Endodermal cell (in vitro differentiated cells): ENCODE measurements at regions not wholly inside any gene's neighbourhood (a gene's known extent, or its start where the extent isn't known, plus 50 kb on each side); places are given as distances from the start of the nearest gene placed in this dataset.

Experiments
- DNase-seq: peaks from one replicate; pipeline ENCODE4 v3.0.0-alpha.2; 2017
- H3K27ac ChIP-seq: 2 replicates; pipeline ENCODE4 v1.5.1; 2013; ENCODE audit warnings: mild to moderate bottlenecking, low read depth, low read length, moderate library complexity
- H3K27me3 ChIP-seq: 2 replicates; pipeline ENCODE4 v1.6.1; 2013; ENCODE audit warnings: mild to moderate bottlenecking, low read length, moderate library complexity; ENCODE audit not compliant: insufficient read depth, control insufficient read depth, poor library complexity, severe bottlenecking
- H3K36me3 ChIP-seq: 2 replicates; pipeline ENCODE4 v1.7.0; 2013; ENCODE audit warnings: mild to moderate bottlenecking, low read length, moderate library complexity; ENCODE audit not compliant: control insufficient read depth, insufficient read depth
- H3K4me1 ChIP-seq: one replicate; pipeline ENCODE4 v1.7.0; 2013; ENCODE audit warnings: low read length; ENCODE audit not compliant: control insufficient read depth, insufficient read depth
- H3K4me3 ChIP-seq: 2 replicates; pipeline ENCODE4 v1.5.1; 2013; ENCODE audit warnings: mild to moderate bottlenecking, low read length, moderate library complexity
- H3K9ac ChIP-seq: 2 replicates; pipeline ENCODE4 v1.6.1; 2013; ENCODE audit warnings: mild to moderate bottlenecking, low read length, moderate library complexity; ENCODE audit not compliant: poor library complexity, severe bottlenecking; ENCODE audit errors: extremely low read depth
- H3K9me3 ChIP-seq: 2 replicates; pipeline ENCODE4 v1.6.1; 2013; ENCODE audit warnings: mild to moderate bottlenecking, low read length, moderate library complexity; ENCODE audit not compliant: control insufficient read depth
- H3K27ac Mint-ChIP-seq: 2 replicates; pipeline ENCODE4 v1.8.0; 2020; ENCODE audit warnings: mixed read lengths
- H3K27me3 Mint-ChIP-seq: 2 replicates; pipeline ENCODE4 v1.8.0; 2021; ENCODE audit warnings: mild to moderate bottlenecking, mixed read lengths; ENCODE audit not compliant: insufficient read depth
- H3K36me3 Mint-ChIP-seq: 2 replicates; pipeline ENCODE4 v1.8.0; 2020; ENCODE audit warnings: low read depth, mixed read lengths
- H3K4me1 Mint-ChIP-seq: 2 replicates; pipeline ENCODE4 v1.8.0; 2020; ENCODE audit warnings: mixed read lengths
- H3K4me3 Mint-ChIP-seq: 2 replicates; pipeline ENCODE4 v1.8.0; 2020; ENCODE audit warnings: mild to moderate bottlenecking, moderate library complexity, mixed read lengths
- H3K9me3 Mint-ChIP-seq: 2 replicates; pipeline ENCODE4 v1.8.0; 2020; ENCODE audit warnings: mild to moderate bottlenecking, mixed read lengths
- WGBS, 2 experiments: methylation state at CpG; one replicate each; pipeline versions ENCODE4 v1.1.5 to v1.1.7; 2013; ENCODE audit warnings: missing lambda C conversion rate in 2 of 2, mixed read lengths in 1 of 2; ENCODE audit not compliant: insufficient coverage in 1 of 2, insufficient read length in 1 of 2; 5-methylcytosine and 5-hydroxymethylcytosine counted together
- TF ChIP-seq, protein P1 (sequence below): fragments of 200-600 bp; sonication (generic); conservative IDR thresholded peaks from 2 replicates; pipeline ENCODE4 v1.5.0; 2021; ENCODE audit warnings: antibody characterized with exemption, mild to moderate bottlenecking

DNA sequence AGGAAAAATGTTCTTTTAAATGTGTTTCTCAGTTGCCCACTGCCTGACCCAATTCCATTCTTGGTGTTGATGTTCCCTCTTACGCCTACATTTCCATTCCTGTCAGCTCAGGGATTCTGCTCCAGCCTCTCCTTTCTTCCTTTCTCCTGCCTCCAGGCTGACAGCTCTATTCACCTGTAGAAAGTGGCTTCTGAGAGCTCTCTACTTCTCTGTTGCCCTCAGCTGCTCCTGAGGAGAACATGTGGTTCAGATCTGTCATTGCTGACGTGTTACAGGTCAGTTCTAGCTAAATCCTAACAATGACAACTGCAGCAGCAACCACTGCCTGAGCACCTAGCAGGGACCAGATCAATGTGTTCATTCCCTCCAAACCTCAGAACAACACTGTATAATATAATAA is 144.9 kb upstream of the PLAAT1 start:
- H3K27ac Mint-ChIP-seq = no peak overlapping the region
- no peak overlapping the region for H3K27ac ChIP-seq
- peaks cover 12% of the 10 kb centered on the region for H3K9me3 Mint-ChIP-seq

DNA sequence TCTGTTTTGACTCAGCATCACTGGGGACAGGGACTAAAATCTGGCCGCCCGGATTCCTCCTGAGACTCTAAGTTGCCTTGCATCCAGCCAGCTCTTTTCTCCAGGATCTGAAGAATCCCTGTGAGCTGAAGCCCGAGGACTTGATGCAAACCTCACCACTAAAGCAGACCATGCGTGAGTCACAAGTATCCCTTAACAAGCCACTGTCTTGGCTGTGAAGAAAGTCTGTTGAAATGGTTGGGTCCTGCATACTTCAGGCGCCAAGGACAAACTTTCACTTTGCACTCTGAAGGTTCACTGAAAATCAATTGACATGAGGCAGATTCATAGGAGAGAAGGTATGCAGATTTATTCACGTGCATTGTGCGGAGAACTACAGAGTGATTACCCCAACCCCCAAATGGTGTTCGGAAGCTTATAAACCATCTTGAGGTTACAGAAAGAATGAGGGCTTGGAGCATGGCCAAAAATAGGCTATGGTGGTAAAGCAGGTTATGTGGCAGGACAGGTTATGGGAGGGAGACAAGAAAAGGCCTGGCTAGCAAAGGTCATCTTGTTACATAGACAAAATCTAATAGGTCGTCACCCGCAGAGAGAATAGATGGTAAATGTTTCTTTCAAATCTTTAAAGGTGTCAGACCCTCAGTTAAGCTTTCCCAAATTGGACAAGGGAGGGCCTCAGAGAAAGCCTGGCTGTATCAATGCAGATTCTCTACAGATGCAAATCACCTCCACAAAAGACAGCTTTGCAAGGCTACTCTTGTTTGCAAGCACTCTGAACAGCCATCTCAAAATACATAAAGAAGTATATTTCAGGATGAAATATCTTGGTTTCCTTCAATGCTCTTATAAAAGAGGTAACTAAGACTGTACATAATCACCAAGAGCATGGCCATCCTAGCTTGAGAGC is 126.3 kb upstream of the PLAAT1 start:
- Mint-ChIP-seq H3K36me3 (no peaks in the 10 kb centered on the region), H3K9me3 (peaks cover 12% of the 10 kb centered on the region), H3K27me3 (no peaks in the 10 kb centered on the region), H3K27ac (no peak overlapping the region), H3K4me1 (peaks cover 20% of the 10 kb centered on the region), H3K4me3 (no peak overlapping the region)
- H3K4me3 ChIP-seq = no peak overlapping the region
- H3K27me3 ChIP-seq = no peaks in the 10 kb centered on the region
- TF ChIP-seq, protein P1, sequence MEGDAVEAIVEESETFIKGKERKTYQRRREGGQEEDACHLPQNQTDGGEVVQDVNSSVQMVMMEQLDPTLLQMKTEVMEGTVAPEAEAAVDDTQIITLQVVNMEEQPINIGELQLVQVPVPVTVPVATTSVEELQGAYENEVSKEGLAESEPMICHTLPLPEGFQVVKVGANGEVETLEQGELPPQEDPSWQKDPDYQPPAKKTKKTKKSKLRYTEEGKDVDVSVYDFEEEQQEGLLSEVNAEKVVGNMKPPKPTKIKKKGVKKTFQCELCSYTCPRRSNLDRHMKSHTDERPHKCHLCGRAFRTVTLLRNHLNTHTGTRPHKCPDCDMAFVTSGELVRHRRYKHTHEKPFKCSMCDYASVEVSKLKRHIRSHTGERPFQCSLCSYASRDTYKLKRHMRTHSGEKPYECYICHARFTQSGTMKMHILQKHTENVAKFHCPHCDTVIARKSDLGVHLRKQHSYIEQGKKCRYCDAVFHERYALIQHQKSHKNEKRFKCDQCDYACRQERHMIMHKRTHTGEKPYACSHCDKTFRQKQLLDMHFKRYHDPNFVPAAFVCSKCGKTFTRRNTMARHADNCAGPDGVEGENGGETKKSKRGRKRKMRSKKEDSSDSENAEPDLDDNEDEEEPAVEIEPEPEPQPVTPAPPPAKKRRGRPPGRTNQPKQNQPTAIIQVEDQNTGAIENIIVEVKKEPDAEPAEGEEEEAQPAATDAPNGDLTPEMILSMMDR = no peak
- no peak overlapping the region for H3K9ac ChIP-seq
- no peak overlapping the region for H3K27ac ChIP-seq
- peaks cover 3% of the 10 kb centered on the region for H3K36me3 ChIP-seq
- H3K9me3 ChIP-seq = peaks cover 34% of the 10 kb centered on the region
- 94 to 97% methylated on average over 5 to 10 of the region's 10 CpGs for WGBS, 2 experiments
- no peak for DNase-seq
- H3K4me1 ChIP-seq = no peaks in the 10 kb centered on the region

More for the DNA sequence above, 144.9 kb upstream of the PLAAT1 start:
- Histone ChIP-seq H3K4me1 (no peaks in the 10 kb centered on the region), H3K9ac (no peak overlapping the region), H3K27me3 (no peaks in the 10 kb centered on the region), H3K36me3 (no peaks in the 10 kb centered on the region), H3K4me3 (no peak overlapping the region), H3K9me3 (peaks cover 10% of the 10 kb centered on the region)
- TF ChIP-seq, protein P1 = no peak
- Mint-ChIP-seq H3K27me3 (no peaks in the 10 kb centered on the region), H3K4me1 (no peaks in the 10 kb centered on the region), H3K36me3 (no peaks in the 10 kb centered on the region), H3K4me3 (no peak overlapping the region)
- WGBS, 2 experiments = 92 to 100% methylated on average over 1 to 2 of the region's 2 CpGs
- DNase-seq = no peak

DNA sequence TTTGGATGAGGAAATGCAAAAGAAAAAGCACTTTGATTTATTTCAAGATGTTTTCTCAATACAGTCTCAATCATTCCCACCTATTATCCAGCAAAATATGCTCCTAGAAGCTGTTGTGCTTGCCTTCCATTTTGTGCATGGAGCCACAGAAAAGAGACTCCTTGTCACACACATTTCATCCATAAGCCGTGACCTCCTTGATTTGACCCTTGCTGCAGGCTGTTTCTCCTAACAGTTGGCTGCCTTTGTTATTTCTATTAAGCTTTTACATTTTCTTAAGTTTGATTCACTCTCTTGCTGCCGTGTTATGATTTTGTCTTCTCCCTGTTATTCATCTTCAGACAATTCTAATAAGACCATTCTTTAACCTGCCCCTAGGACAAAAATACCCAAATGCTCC is 124.2 kb upstream of the PLAAT1 start:
- Histone ChIP-seq H3K36me3 (peaks cover 3% of the 10 kb centered on the region), H3K9me3 (peaks cover 34% of the 10 kb centered on the region), H3K27me3 (no peaks in the 10 kb centered on the region), H3K4me3 (no peak overlapping the region), H3K4me1 (no peaks in the 10 kb centered on the region), H3K9ac (no peak overlapping the region), H3K27ac (no peak overlapping the region)
- Mint-ChIP-seq H3K27me3 (peaks cover 1% of the 10 kb centered on the region), H3K4me3 (no peak overlapping the region), H3K9me3 (peaks cover 12% of the 10 kb centered on the region), H3K36me3 (no peaks in the 10 kb centered on the region), H3K27ac (no peak overlapping the region), H3K4me1 (peaks cover 22% of the 10 kb centered on the region)
- 94 to 100% methylated on average over 1 to 2 of the region's 2 CpGs for WGBS, 2 experiments
- TF ChIP-seq, protein P1 = no peak
- DNase-seq = no peak
